Neural progenitor cell (in vitro differentiated cells): ENCODE measurements at regions not wholly inside any gene's neighbourhood (a gene's known extent, or its start where the extent isn't known, plus 50 kb on each side); places are given as distances from the start of the nearest gene placed in this dataset.
"Not testable (repeated sequence)": the region's sequence is repeated elsewhere in the genome, so short reads cannot be mapped to it uniquely, and the experiment has no call there.

ENCODE experiments used
- DNase-seq: peaks from one replicate; pipeline ENCODE4 v3.0.0-alpha.2; 2016; ENCODE audit warnings: low spot score
- H2AFZ ChIP-seq: fragments of 200-600 bp; sonication (generic); replicated peaks from 2 replicates; pipeline ENCODE4 v1.6.1; 2016; ENCODE audit warnings: antibody characterized with exemption
- H3F3A ChIP-seq: fragments of 200-600 bp; sonication (generic); 2 replicates; pipeline ENCODE4 v1.6.1; 2016; ENCODE audit warnings: antibody characterized with exemption, low read depth
- H3K27ac ChIP-seq: fragments of 200-600 bp; sonication (generic); 2 replicates; pipeline ENCODE4 v1.5.1; 2016; ENCODE audit warnings: mild to moderate bottlenecking
- H3K27me3 ChIP-seq: fragments of 200-600 bp; sonication (generic); 2 replicates; pipeline ENCODE4 v1.6.1; 2016; ENCODE audit warnings: mild to moderate bottlenecking, moderate library complexity
- H3K36me3 ChIP-seq: fragments of 200-600 bp; sonication (generic); 2 replicates; pipeline ENCODE4 v1.5.1; 2016
- H3K4me1 ChIP-seq: fragments of 200-600 bp; sonication (generic); 2 replicates; pipeline ENCODE4 v1.6.1; 2016; ENCODE audit warnings: mixed run types
- H3K4me2 ChIP-seq: fragments of 200-600 bp; sonication (generic); 2 replicates; pipeline ENCODE4 v1.6.1; 2016
- H3K4me3 ChIP-seq: fragments of 200-600 bp; sonication (generic); 2 replicates; pipeline ENCODE4 v1.5.1; 2016
- H3K79me2 ChIP-seq: fragments of 200-600 bp; sonication (generic); 2 replicates; pipeline ENCODE4 v1.6.1; 2016; ENCODE audit warnings: low read depth
- H3K9ac ChIP-seq: fragments of 200-600 bp; sonication (generic); 2 replicates; pipeline ENCODE4 v1.6.1; 2016
- H3K9me3 ChIP-seq: fragments of 200-600 bp; sonication (generic); 2 replicates; pipeline ENCODE4 v1.5.1; 2016; ENCODE audit warnings: low read depth
- H4K20me1 ChIP-seq: fragments of 200-600 bp; sonication (generic); 2 replicates; pipeline ENCODE4 v1.6.1; 2016; ENCODE audit warnings: low read depth
- H3K27ac Mint-ChIP-seq: 3 replicates; pipeline ENCODE4 v1.8.0; 2021; ENCODE audit warnings: mixed read lengths
- H3K27me3 Mint-ChIP-seq: 2 replicates; pipeline ENCODE4 v1.8.0; 2022; ENCODE audit warnings: low read depth, mild to moderate bottlenecking, inconsistent platforms, moderate library complexity, mixed read lengths; ENCODE audit not compliant: insufficient read depth
- H3K36me3 Mint-ChIP-seq: 3 replicates; pipeline ENCODE4 v1.8.0; 2021; ENCODE audit warnings: mixed read lengths
- H3K4me1 Mint-ChIP-seq: 3 replicates; pipeline ENCODE4 v1.8.0; 2021; ENCODE audit warnings: mixed read lengths
- H3K4me3 Mint-ChIP-seq: 3 replicates; pipeline ENCODE4 v1.8.0; 2021; ENCODE audit warnings: mild to moderate bottlenecking, moderate library complexity, mixed read lengths
- H3K9me3 Mint-ChIP-seq: 3 replicates; pipeline ENCODE4 v1.8.0; 2020; ENCODE audit warnings: mixed read lengths

DNA sequence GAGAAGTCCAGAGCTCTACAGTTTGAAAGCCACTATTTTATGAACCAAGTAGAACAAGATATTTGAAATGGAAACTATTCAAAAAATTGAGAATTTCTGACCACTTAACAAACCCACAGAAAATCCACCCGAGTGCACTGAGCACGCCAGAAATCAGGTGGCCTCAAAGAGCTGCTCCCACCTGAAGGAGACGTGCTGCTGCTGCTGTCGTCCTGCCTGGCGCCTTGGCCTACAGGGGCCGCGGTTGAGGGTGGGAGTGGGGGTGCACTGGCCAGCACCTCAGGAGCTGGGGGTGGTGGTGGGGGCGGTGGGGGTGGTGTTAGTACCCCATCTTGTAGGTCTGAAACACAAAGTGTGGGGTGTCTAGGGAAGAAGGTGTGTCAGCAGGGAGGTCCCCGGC, 50.0 kb upstream of the IQSEC3 start:
- not testable (repeated sequence) for H3K27ac ChIP-seq, DNase-seq, H3K36me3 Mint-ChIP-seq, H3K36me3 ChIP-seq, H3K9ac ChIP-seq, H3K79me2 ChIP-seq, H3K9me3 ChIP-seq, H4K20me1 ChIP-seq, H3K9me3 Mint-ChIP-seq, H2AFZ ChIP-seq, H3K4me3 ChIP-seq, H3K4me1 ChIP-seq, H3K27ac Mint-ChIP-seq, H3F3A ChIP-seq, H3K27me3 ChIP-seq, H3K4me2 ChIP-seq, H3K4me3 Mint-ChIP-seq
- Mint-ChIP-seq H3K4me1 (peaks cover 14% of the 10 kb centered on the region), H3K27me3 (peaks cover 11% of the 10 kb centered on the region)
